ENCODE measurements at regions not wholly inside any gene's neighbourhood (a gene's known extent, or its start where the extent isn't known, plus 50 kb on each side); places are given as distances from the start of the nearest gene placed in this dataset.
"Not testable (repeated sequence)": the region's sequence is repeated elsewhere in the genome, so short reads cannot be mapped to it uniquely, and the experiment has no call there.

GRCh38 chr2:228426502-228427216 is 245.2 kb upstream of the SPHKAP start:
- DNase-seq (ENCODE audit: missing footprints) (no peak), ATAC-seq (peak; percentile 84)
- intact Hi-C loops (cut with DNase I) = loop anchor here (5.0 kb wide), 1 partner anchor 226 kb away; no protein-coding TSS in a partner anchor

- not testable (repeated sequence) for ATAC-seq
These were observed 244.0 kb upstream of the SPHKAP start for GRCh38 chr2:228425411-228426060.

GRCh38 chr2:228417956-228418355 is 236.5 kb upstream of the SPHKAP start:
- DNase-seq (ENCODE audit: missing footprints) = no peak
- no peak for ATAC-seq
- intact Hi-C loops (cut with DNase I) = no loop called here

More at GRCh38 chr2:228425411-228426060, 244.0 kb upstream of the SPHKAP start:
- intact Hi-C loops (cut with DNase I) = loop anchor here (5.0 kb wide), 1 partner anchor 227 kb away; no protein-coding TSS in a partner anchor
- DNase-seq (ENCODE audit: missing footprints) = not testable (repeated sequence)

GRCh38 chr2:228417526-228417925 is 236.0 kb upstream of the SPHKAP start:
- ATAC-seq (no peak), DNase-seq (ENCODE audit: missing footprints) (no peak)
- intact Hi-C loops (cut with DNase I) = no loop called here

- no peak for DNase-seq (ENCODE audit: missing footprints)
- intact Hi-C loops (cut with DNase I) = no loop called here
- no peak for ATAC-seq
These were observed 228.6 kb upstream of the SPHKAP start for GRCh38 chr2:228410061-228410460.

- no peak for ATAC-seq
- DNase-seq (ENCODE audit: missing footprints) = no peak
- intact Hi-C loops (cut with DNase I) = no loop called here
These were observed 228.0 kb upstream of the SPHKAP start for GRCh38 chr2:228409493-228409892.

- intact Hi-C loops (cut with DNase I) = no loop called here
- DNase-seq (ENCODE audit: missing footprints) = no peak
- no peak for ATAC-seq
These were observed 227.2 kb upstream of the SPHKAP start for GRCh38 chr2:228408529-228409227.

GRCh38 chr2:228407821-228408220 is 226.3 kb upstream of the SPHKAP start:
- DNase-seq (ENCODE audit: missing footprints) (no peak), ATAC-seq (no peak)
- intact Hi-C loops (cut with DNase I) = no loop called here

GRCh38 chr2:228401065-228401912 is 219.8 kb upstream of the SPHKAP start:
- intact Hi-C loops (cut with DNase I) = no loop called here
- DNase-seq (ENCODE audit: missing footprints) (no peak), ATAC-seq (no peak)

GRCh38 chr2:228387776-228388175 is 206.3 kb upstream of the SPHKAP start:
- DNase-seq (ENCODE audit: missing footprints) = no peak
- intact Hi-C loops (cut with DNase I) = no loop called here
- ATAC-seq = no peak

GRCh38 chr2:228378696-228379425 is 197.4 kb upstream of the SPHKAP start:
- ATAC-seq (peak; percentile 91), DNase-seq (ENCODE audit: missing footprints) (no peak)
- intact Hi-C loops (cut with DNase I) = loop anchor here (1.0 to 5.0 kb wide), 4 partner anchors 199 to 332 kb away; no protein-coding TSS in a partner anchor

- intact Hi-C loops (cut with DNase I) = loop anchor here (1.0 to 5.0 kb wide), 4 partner anchors 198 to 331 kb away; no protein-coding TSS in a partner anchor
- DNase-seq (ENCODE audit: missing footprints) = no peak
- ATAC-seq = peak; percentile 75
These were observed 196.7 kb upstream of the SPHKAP start for GRCh38 chr2:228378233-228378632.

GRCh38 chr2:228377533-228377932 is 196.0 kb upstream of the SPHKAP start:
- intact Hi-C loops (cut with DNase I) = loop anchor here (5.0 kb wide), 1 partner anchor 330 kb away; no protein-coding TSS in a partner anchor
- DNase-seq (ENCODE audit: missing footprints) (no peak), ATAC-seq (no peak)

GRCh38 chr2:228374741-228375140 is 193.3 kb upstream of the SPHKAP start:
- DNase-seq (ENCODE audit: missing footprints) (no peak), ATAC-seq (no peak)
- intact Hi-C loops (cut with DNase I) = loop anchor here (5.0 kb wide), 1 partner anchor 327 kb away; no protein-coding TSS in a partner anchor

GRCh38 chr2:228373191-228373590 is 191.7 kb upstream of the SPHKAP start:
- ATAC-seq = no peak
- DNase-seq (ENCODE audit: missing footprints) = no peak
- intact Hi-C loops (cut with DNase I) = no loop called here

- intact Hi-C loops (cut with DNase I) = no loop called here
- ATAC-seq (no peak), DNase-seq (ENCODE audit: missing footprints) (no peak)
These were observed 190.7 kb upstream of the SPHKAP start for GRCh38 chr2:228372212-228372611.

- intact Hi-C loops (cut with DNase I) = no loop called here
- ATAC-seq (no peak), DNase-seq (ENCODE audit: missing footprints) (no peak)
These were observed 188.0 kb upstream of the SPHKAP start for GRCh38 chr2:228369400-228370031.

GRCh38 chr2:228367356-228367755 is 185.9 kb upstream of the SPHKAP start:
- intact Hi-C loops (cut with DNase I) = no loop called here
- no peak for ATAC-seq

More at GRCh38 chr2:228367356-228367755, 185.9 kb upstream of the SPHKAP start:
- DNase-seq (ENCODE audit: missing footprints) = no peak

Measured in Right ventricle myocardium inferior (tissue), 1 donor.